ENCODE measurements at regions not wholly inside any gene's neighbourhood (a gene's known extent, or its start where the extent isn't known, plus 50 kb on each side); places are given as distances from the start of the nearest gene placed in this dataset.

- H4K20me1 ChIP-seq (ENCODE audit: low read depth) = no peaks in the 10 kb centered on the region
- peaks cover 18% of the 10 kb centered on the region for H3K9me3 Mint-ChIP-seq
- H3F3A ChIP-seq (ENCODE audit: low read depth) = no peaks in the 10 kb centered on the region
- H3K4me2 ChIP-seq = no peak overlapping the region
- H2AFZ ChIP-seq (replicated peaks) = no peak overlapping the region
- no peak overlapping the region for H3K27ac Mint-ChIP-seq
- H3K9ac ChIP-seq = no peak overlapping the region
- no peak overlapping the region for H3K27ac ChIP-seq
- H3K27me3 Mint-ChIP-seq (ENCODE audit: insufficient read depth, low read depth) = peaks cover 4% of the 10 kb centered on the region
- no peak overlapping the region for H3K4me3 ChIP-seq
- no peaks in the 10 kb centered on the region for H3K9me3 ChIP-seq (ENCODE audit: low read depth)
- peaks cover 10% of the 10 kb centered on the region for H3K4me1 ChIP-seq
- no peak overlapping the region for H3K4me3 Mint-ChIP-seq
- DNase-seq (ENCODE audit: low spot score) = no peak
- TF ChIP-seq EZH2phosphoT487 (IDR thresholded peaks at IDR 0.05) (no peak), EZH2 (IDR thresholded peaks at IDR 0.05) (no peak), CTCF (IDR thresholded peaks at IDR 0.05) (no peak)
- H3K79me2 ChIP-seq (ENCODE audit: low read depth) = no peaks in the 10 kb centered on the region
- H3K27me3 ChIP-seq = no peaks in the 10 kb centered on the region
- H3K36me3 Mint-ChIP-seq = peaks cover 3% of the 10 kb centered on the region
- H3K36me3 ChIP-seq = peaks cover 2% of the 10 kb centered on the region
- peaks cover 7% of the 10 kb centered on the region for H3K4me1 Mint-ChIP-seq
Observed at GRCh38 chr13:91228108-91228507, 119.4 kb upstream of the MIR17HG start.

GRCh38 chr13:91228940-91229339, 118.5 kb upstream of the MIR17HG start:
- Histone ChIP-seq H3K79me2 (ENCODE audit: low read depth) (no peaks in the 10 kb centered on the region), H4K20me1 (ENCODE audit: low read depth) (no peaks in the 10 kb centered on the region), H3K4me2 (no peak overlapping the region), H3K27me3 (no peaks in the 10 kb centered on the region), H3K27ac (no peak overlapping the region), H3K9me3 (ENCODE audit: low read depth) (no peaks in the 10 kb centered on the region), H3K9ac (no peak overlapping the region), H3K4me3 (no peak overlapping the region), H3K36me3 (no peaks in the 10 kb centered on the region), H2AFZ (replicated peaks) (peak overlapping the region; percentile 22), H3F3A (ENCODE audit: low read depth) (no peaks in the 10 kb centered on the region), H3K4me1 (peaks cover 14% of the 10 kb centered on the region)
- Mint-ChIP-seq H3K36me3 (peaks cover 3% of the 10 kb centered on the region), H3K4me1 (peaks cover 7% of the 10 kb centered on the region), H3K4me3 (no peak overlapping the region), H3K27me3 (ENCODE audit: insufficient read depth, low read depth) (peaks cover 3% of the 10 kb centered on the region), H3K27ac (no peak overlapping the region), H3K9me3 (peaks cover 11% of the 10 kb centered on the region)
- TF ChIP-seq EZH2phosphoT487 (IDR thresholded peaks at IDR 0.05) (no peak), CTCF (IDR thresholded peaks at IDR 0.05) (no peak), EZH2 (IDR thresholded peaks at IDR 0.05) (no peak)
- DNase-seq (ENCODE audit: low spot score) = no peak

GRCh38 chr13:91232716-91233115, 114.8 kb upstream of the MIR17HG start:
- H3K4me3 ChIP-seq = no peak overlapping the region
- H3K4me1 ChIP-seq = peaks cover 14% of the 10 kb centered on the region
- H3K9me3 ChIP-seq (ENCODE audit: low read depth) = no peaks in the 10 kb centered on the region
- no peak overlapping the region for H3K9ac ChIP-seq
- no peak overlapping the region for H3K4me2 ChIP-seq
- H3K79me2 ChIP-seq (ENCODE audit: low read depth) = no peaks in the 10 kb centered on the region
- Mint-ChIP-seq H3K27ac (peak overlapping the region; percentile 32), H3K36me3 (no peaks in the 10 kb centered on the region), H3K4me3 (no peak overlapping the region), H3K9me3 (peaks cover 6% of the 10 kb centered on the region), H3K27me3 (ENCODE audit: insufficient read depth, low read depth) (peaks cover 2% of the 10 kb centered on the region), H3K4me1 (peaks cover 7% of the 10 kb centered on the region)
- no peaks in the 10 kb centered on the region for H3F3A ChIP-seq (ENCODE audit: low read depth)
- H3K27me3 ChIP-seq = no peaks in the 10 kb centered on the region
- TF ChIP-seq EZH2phosphoT487 (IDR thresholded peaks at IDR 0.05) = no peak
- no peak for TF ChIP-seq EZH2 (IDR thresholded peaks at IDR 0.05)
- no peak for TF ChIP-seq CTCF (IDR thresholded peaks at IDR 0.05)
- DNase-seq (ENCODE audit: low spot score) = no peak
- no peak overlapping the region for H3K27ac ChIP-seq
- H4K20me1 ChIP-seq (ENCODE audit: low read depth) = no peaks in the 10 kb centered on the region
- no peaks in the 10 kb centered on the region for H3K36me3 ChIP-seq
- peak overlapping the region; percentile 78 for H2AFZ ChIP-seq (replicated peaks)

Measured in neural progenitor cell (in vitro differentiated cells).